GM19452 (cell line): ENCODE measurements at regions not wholly inside any gene's neighbourhood (a gene's known extent, or its start where the extent isn't known, plus 50 kb on each side); places are given as distances from the start of the nearest gene placed in this dataset.
"Not testable (repeated sequence)": the region's sequence is repeated elsewhere in the genome, so short reads cannot be mapped to it uniquely, and the experiment has no call there.

ENCODE experiments used
- ATAC-seq: cut with Tn5 transposase; IDR thresholded peaks from one replicate; pipeline ENCODE4 v1.9.1; 2021; ENCODE audit not compliant: unreplicated experiment

DNA sequence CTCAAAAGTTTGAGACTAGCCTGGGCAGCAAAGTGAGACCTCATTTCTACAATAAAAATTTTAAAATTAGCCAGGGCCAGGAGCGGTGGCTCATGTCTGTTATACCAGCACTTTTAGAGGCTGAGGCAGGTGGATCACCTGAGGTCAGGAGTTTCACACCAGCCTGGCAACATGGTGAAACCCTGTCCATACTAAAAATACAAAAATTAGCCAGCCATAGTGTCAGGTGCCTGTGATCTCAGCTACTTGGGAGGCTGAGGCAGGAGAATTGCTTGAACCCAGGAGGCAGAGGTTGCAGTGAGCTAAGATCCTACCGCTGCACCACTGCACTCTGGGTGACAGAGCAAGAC lies 85.1 kb upstream of the MAP4 start:
- not testable (repeated sequence) for ATAC-seq

DNA sequence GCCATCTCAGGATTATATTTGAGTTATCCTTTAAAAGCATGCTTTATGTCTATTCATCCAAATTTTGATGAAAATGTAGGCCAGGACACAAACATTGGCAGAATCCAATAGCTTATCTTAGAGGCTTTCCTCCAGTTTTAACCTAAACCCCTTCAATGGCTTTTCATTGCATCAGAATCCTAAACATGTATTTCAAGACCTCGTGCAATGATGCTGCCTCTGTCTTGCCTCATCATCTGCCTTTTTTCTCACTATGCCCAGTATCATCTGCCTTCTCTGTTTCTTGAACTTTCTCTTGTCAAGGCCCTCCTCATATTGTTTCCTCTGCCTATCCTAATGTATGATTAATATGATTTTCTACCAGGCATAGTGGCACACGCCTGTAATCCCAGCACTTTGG lies 76.1 kb upstream of the MAP4 start:
- ATAC-seq = no peak

DNA sequence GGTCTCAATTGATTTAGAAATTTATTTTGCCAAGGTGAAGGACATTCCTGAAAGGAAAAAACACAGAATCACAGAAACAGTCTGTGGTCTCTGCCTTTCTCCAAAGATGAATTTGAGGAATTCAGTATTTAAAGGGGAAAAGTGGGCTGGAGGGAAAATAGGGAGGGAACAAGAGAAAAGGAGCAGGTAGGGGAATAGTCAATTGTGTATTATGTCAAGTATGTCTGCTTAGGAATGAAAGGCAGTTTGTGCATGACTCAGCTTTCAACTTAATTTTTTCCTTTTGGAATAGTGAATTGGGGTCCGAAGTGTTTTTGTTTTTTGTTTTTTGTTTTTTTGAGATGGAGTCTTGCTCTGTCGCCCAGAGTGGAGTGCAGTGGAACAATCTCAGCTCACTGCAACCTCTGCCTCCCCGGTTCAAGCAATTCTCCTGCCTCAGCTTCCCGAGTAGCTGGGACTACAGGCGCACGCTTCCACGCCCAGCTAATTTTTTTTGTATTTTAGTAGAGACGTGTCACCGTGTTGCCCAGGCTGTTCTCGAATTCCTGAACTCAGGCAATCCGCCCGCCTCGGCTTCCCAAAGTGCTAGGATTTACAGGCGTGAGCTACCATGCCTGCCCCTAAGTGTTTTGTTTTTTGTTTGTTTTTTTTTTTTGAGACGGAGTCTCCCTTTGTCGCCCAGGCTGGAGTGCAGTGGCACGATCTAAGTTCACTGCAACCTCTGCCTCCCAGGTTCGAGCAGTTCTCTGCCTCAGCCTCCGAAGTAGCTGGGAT lies 74.1 kb upstream of the MAP4 start:
- no peak for ATAC-seq

DNA sequence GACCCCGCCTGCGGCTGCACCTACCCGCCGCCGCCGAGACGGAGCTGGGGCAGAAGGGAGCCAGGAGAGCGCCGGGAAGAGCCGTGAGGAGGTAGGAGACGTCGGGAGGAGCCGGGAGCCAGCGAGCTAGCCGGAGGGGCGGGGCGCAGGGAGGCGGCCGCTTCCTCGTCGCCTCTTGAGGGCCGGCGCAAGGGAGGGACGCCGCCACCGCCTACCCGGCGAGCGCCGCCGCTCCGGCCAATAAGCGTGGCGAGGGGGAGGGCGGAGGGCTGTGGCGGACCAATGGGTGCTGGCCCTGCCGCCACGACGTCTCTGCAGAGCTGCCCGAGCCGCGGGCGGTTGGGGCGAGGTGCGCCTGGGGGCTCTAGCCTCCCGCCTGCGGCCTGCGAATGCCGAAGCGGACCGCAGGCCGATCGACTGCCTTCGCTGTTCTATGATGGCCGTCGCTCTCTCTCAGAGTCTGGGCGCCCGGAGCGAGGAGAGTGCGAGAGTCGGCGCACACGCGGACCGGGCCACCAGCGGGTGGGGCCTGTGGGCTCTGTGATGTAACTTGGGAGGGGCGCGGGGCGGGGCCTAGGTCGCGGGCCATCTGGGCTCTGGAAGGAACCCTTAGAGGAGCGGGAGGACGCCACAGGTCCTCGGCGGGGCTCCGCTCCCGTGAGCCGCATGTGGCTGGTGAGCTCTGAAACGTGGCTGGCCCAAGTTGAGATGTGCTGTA lies 72.7 kb upstream of the MAP4 start:
- ATAC-seq = peak; percentile 92

DNA sequence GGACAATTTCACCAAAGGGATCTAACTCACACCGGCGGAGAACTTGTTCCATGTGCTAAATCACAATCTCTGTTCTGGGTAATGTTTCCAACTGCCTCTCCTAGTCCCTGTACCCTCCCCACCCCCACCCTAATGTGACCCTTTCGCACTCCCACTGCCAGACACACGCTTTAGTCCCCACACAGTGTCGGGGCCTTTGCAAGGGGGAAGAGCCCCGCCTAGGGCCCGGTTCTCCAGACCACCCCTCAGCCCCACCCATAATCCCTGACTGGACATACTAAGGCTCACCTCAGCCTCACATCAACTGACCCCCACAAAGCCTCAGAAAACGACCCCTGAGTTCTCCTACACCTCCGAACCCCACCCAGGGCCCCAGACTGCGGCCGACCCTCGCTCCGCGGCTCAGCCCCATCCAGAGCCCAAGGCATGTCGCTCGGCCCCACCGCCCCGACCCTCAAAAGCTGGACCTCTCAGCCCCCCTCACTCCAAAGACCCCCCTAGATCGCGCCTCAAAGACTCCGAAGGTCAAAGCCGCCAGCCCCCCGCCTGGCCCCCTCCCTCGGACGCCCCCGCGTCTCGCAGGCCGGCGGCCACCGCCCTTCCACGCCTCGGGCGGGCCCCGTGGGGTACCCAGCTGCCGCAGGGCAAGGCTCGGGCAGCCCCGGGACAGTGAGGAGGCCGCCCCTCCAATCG lies 72.0 kb upstream of the MAP4 start:
- peak; percentile 17 for ATAC-seq

DNA sequence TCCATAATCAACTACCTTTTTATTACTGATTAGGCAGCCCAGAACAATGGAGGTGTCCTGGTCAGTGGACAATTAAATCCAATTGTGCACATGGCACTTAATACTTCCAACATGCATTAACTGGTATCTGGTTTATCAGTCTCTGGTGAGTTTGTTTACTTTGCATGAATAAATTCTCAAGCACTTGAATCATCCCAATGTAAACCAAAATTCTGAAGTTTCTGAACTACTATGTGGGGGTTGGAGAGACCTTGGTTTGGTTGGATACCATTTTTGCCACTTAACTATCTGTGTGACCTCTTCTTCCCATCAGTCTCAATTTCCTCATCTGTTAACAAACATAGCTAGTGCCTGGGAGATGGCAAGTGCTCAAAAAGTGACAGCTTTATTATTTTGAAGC lies 70.5 kb upstream of the MAP4 start:
- ATAC-seq = no peak

DNA sequence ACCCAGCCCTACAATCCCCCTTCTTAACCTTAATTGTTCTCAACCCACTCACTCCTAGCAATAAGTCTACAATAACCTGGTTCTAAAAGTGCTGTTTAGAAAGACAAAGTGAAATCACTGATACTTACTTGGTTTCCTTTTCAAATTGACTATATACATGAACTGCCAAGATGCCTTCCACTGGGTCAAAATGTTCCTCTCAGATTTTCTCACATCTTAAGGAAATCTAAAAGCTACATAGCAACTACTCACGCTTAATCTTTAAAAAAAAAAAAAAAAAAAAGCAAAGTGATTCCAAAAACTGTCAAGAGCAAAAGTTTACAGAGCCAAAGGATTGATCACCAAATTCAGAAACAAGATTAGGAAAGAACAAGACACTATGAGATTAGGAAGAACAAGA lies 68.7 kb upstream of the MAP4 start:
- ATAC-seq = no peak

DNA sequence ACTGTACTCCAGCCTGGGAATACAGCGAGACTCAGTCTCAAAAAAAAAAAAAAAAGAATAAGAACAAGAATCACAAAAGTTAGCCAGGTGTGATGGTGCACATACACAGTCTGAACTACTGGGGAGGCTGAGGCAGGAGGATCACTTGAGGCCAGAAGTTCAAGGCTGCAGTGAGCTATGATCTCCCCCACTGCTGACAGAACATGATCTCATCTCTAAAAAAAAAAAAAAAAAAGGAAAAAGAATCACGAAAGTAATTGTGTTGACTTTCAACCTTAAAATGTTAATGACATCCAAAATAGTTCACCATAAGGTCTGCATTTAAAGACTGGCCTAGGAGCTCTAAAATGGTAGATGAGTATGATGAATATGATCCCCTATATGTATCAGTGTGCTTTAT lies 68.0 kb upstream of the MAP4 start:
- no peak for ATAC-seq

DNA sequence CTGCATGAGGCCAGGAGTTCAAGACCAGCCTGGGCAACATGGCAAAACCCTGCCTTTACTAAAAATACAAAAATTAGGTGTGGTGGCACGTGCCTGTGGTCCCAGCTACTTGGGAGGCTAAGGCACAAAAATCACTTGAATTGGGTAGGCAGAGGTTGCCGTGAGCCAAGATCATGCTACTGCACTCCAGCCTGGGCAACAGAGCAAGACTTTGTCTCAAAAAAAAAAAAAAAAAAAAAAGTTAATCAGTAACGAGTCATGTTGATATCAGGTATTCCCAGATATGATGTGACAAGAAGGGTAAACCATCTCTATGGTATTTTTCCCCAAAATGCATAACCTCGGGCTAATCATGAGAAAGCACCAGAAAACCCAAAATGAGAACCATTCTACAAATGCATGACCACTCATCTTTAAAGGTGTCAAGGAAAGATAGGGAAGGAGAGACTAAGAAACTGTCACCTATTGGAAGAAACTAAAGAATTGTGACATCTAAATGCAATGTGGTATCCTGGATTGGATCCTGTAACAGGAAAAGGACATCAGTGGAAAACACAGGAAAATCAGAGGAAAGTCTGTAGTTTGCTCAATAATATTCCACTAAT lies 66.5 kb upstream of the MAP4 start:
- ATAC-seq = no peak

DNA sequence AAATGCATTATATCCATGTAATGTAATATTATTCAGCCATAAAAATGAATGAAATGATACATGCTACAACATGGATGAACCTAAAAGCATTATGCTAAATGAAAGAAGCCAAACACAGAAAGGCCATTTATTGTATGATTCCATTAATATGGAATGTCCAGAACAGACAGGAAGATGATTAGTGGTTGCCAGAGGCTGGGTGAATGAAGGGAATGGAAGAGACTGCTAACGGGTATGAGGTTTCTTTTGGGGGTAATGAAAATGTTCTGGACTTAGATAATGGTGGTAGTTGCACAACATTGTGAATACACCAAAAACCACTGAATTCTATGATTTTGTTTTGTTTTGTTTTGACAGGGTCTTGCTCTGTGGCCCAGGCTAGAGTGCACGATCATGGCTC lies 61.6 kb upstream of the MAP4 start:
- no peak for ATAC-seq

DNA sequence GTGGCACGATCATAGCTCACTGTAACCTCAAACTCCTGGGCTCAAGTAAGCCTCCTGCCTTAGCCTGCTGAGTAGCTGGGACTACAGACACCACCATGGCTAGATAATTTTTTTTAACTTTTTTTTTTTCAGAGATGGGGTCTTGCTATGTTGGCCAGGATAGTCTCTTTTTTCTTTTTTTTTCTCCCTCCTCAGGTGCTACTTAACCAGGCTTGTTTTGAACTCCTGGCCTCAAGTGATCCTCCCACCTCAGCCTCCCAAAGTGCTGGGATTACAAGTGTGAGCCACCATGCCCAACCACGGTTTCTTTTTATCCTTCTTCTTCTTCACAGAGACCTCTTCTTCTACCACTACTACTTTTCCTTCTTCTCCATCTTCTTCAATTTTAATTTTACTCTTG lies 53.8 kb upstream of the MAP4 start:
- ATAC-seq = no peak

DNA sequence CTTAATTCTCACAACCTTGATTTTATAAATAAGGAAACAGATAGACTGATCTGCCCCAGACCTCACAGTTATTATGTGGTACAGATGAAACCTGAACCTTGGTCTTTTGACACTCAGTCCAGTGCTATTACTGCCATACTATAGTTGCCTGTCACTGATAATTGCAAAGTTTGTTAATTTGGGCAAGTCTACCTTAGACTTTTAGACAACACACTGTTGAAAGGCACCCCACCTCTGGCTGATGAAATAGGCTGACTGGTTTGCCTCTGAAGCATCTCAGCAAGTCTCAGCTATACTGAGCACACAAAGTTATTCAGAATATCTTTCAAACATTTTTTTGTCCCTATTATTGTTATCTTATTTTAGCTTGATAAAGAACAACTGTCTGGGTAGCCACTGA lies 53.1 kb upstream of the MAP4 start:
- ATAC-seq = no peak

DNA sequence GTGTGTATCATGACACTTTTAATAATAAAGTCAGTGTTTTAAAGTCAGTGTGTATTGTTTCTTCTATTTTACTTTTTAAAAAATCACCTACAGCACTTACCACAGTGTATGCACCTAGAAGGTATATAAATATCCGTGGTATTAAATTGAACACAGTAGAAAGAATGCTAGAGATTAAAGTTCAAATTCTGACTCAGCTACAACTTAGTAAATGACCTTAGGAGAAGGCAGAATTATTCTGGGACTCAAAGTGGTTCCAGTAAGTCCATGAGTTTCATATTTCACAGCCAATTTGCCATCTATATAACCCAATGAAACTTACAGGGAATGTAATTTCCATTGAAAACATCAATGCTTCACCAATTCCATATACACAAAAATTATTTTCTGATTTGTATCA lies 52.7 kb upstream of the MAP4 start:
- ATAC-seq = no peak

DNA sequence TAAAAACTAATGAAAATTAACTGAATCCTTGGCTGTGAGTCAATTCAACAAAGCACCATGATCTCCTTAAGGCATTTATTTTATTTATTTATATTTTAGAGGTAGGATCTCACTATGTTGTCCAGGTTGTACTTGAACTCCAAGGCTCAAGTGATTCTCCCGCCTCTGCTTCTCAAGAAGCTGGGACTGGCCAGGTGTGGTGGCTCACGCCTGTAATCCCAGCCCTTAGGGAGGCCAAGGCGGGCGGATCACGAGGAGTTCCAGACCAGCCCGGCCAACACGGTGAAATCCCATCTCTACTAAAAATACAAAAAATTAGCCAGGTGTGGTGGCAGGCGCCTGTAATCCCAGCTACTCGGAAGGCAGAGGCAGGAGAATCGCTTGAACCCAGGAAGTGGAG lies 52.1 kb upstream of the MAP4 start:
- ATAC-seq = not testable (repeated sequence)

DNA sequence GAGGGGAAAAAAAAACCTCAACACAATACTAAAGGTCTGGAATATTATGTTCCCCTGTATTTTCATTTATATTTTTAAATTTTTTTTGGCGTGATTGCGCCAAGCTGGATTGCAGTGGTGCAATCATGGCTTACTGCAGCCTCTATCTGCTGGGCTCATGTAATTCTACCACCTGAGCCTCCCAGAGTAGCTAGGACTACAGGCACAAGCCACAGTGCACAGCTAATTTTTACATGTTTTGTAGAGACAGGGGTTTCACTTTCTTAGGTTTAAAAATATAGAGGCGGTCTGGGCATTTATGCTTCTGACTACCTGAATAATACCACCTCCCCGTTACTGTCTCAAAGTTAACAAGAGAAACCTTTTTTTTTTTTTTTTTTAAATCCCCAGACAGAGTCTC lies 51.1 kb upstream of the MAP4 start:
- no peak for ATAC-seq
